GM19043 (cell line): ENCODE measurements at regions not wholly inside any gene's neighbourhood (a gene's known extent, or its start where the extent isn't known, plus 50 kb on each side); places are given as distances from the start of the nearest gene placed in this dataset.

ENCODE experiments used
- ATAC-seq: cut with Tn5 transposase; IDR thresholded peaks from one replicate; pipeline ENCODE4 v1.9.1; 2021; ENCODE audit warnings: low read depth; ENCODE audit not compliant: unreplicated experiment

DNA sequence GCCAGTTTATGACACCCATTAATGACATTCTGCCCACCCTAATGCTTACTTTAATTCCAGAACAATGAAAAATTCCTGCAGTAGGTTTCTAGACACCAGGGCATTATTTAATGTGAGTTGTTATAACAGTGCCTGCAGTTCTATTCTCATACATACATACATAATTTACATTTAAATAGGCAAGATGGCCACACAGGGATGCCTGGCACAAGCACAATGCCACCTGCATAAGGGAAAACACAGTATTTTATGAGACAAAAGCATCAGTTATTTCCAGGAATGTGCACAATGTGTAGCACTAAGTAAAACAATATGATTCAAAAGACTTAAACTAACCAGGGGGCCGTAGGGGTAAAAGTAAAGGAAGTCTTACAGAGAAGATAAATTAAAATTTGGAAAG, 243.9 kb upstream of the SPRY2 start:
- ATAC-seq = no peak

DNA sequence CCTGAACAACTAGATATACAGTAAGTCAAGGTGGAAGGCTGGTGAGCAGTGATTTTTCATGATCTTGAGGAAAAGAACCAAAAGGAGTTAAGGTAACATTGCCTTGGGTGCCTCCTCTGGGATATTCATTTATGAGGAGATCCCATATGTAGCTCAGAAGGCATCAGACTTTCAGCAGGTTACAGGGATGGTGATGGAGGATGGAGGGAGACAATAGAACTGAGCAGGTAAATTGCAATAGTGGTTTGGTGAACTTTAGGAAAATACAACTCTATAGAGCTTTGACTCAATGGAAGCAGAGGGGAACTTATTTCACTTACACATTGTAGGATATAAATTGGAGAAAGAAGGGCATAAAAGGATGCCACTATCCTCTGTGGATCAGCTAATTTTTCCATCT, 243.4 kb upstream of the SPRY2 start:
- ATAC-seq = no peak

DNA sequence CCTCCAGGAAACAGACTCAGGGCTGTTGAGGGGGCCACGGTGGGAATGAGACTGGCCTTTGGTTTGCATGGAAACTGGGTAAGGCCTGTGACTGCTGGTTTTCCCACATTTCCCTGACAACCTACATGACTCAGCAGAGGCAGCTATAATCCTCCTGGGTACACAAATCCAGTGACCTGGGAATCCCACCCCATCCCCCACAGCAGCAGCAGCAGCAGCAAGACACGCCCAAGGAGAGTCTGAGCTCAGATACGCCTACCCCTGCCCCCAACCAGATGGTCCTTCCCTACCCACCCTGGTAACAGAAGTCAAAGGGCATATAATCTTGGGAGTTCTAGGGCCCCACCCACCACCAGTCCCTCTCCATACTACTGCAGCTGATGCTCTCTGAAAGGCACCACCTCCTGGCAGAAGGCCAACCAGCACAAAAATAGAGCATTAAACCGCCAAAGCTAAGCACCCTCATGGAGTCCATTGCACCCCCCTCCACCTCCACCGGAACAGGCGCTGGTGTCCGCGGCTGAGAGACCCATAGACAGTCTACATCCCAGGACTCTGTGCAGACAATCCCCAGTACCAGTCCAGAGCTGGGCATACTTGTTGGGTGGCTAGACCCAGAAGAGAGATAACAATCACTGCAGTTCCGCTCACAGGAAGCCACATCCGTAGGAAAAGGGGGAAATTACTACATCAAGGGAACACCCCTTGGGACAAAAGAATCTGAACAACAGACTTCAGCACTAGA, 237.2 kb upstream of the SPRY2 start:
- ATAC-seq = no peak

DNA sequence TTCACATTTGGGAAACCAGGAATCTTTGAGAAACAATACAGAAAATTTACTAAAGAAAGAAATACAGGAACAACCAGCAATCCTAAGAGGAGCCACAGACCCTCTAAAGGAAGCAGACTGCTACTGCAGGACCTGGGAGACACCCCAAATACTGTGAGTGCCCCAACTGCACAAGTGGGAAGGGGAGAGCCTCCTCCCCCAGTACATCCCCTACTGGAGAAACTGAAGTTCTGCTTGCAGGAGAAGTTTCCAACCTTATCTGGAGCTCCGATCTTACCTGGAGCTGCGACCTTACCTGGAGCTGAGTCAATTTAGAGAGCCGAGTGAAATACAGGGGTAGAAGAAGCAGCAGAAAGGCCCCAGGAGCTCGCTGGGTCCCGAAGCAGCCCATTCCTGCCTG, 236.4 kb upstream of the SPRY2 start:
- ATAC-seq = no peak

DNA sequence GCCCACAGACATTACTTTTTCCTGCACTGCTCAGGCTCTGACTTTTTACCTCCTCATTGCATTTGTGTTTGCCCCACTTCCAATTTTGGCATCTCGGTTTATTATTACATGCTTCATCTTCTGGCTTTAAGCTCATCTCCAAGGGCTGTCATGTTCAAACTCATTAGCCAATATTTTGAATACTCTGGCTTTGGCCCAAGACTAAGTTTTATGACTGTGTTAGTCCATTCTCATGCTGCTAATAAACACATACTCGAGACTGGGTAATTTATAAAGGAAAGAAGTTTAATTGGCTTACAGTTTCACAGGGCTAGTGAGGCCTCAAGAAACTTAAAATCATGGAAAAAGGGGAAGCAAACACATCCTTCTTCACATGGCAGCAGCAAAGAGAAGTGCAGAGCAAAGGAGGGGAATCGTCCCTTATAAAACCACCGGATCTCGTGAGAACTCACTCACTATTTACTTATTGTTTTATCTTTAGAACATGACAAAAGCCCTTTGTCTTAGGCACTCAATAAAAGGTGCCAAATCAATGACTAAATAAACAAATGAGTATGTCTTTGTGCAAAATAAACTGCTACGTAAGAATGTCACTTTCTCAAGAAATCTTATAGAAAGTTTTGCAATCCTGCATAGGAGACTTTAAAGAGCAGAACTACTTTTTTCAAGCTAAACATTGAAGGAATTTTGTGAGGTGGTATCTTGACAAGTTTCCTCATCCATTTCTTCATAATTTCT, 233.4 kb upstream of the SPRY2 start:
- ATAC-seq = no peak

DNA sequence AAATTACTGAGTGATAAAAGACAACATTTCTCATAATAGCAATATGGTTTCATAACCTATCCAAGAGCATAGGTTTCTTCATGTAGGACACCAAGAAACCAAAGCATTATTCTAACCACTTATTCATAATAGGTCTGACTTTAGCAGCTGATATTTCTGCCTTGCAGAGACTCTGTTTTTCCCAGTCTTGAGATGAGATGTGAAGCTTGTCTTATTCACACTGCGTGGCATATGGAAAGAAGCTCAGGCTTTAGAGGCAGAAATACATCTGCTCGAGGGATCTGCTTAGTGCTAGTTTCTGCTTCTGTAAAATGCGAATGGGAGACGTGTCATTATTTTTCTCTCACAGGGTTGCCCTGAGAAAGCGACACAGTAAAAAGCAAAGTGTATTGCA, 232.0 kb upstream of the SPRY2 start:
- ATAC-seq = no peak

DNA sequence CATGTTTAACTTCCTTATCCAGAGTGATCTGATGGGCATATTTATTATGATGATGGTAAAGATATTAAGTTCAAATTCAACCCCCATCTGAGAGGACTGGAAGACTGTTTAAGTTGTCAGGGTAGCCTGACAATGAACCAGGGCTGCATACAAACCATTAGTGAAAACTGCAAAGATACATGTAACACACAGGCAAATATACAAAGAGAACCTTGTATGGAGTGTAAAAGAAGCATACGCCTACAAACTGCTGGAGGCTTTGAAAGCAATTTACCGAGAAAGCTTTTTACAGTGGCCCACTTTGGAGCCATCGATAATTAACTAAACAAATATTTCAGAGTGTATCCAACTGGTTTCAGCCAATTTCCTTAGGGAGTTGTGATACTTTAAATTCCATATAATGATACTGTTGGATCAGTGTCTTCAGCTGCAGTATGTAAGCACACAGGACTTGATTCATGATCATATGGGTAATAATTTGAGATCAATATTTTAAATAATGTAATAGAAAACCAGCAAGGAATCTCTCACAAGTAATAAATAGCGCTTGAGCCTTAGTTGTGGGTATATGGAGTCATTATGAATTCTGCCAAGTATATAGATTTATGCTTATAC, 231.5 kb upstream of the SPRY2 start:
- no peak for ATAC-seq

DNA sequence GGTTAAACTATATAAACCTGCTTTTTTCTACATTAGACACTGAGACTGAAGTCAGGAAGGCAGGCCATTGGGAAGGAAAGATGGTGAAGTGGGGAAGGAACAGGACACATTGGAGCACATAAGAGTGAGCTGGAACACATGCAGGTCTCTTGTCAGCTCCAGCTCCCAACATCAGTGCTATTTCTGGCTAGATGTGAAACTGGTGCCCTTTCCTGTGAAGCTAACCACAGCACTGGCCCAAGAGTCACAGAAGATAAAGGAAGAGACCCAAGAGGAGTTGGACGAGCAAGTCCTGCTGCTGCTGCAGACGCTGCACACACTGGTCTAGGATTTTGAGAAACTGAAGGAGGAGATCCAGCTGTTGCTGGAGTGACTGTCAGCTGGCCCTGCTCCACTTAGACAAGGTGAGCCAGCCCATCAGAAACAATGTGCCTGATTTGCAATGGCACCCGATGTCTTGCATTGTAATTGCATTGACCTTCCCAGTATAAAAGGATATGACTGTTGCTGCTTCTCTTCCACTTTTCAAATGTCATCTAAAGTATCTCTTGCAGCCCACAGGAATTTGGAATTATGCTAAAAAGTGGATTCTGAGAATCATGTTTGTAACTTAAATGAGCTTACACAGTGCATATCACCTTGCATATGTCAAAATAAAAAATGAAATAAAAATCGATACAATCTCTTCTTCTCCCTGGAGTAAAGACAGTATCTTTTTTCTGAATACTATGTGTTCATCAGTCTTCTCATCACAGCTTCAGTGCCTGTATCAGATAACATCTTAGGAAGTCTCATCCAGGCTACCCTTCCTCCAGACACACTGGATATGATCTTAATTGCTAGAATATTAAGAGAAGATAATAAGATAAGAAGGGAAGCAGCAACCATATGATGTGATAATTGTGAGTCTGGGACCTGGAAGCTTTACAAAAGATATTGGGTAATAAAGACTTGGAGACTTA, 230.7 kb upstream of the SPRY2 start:
- ATAC-seq = no peak

DNA sequence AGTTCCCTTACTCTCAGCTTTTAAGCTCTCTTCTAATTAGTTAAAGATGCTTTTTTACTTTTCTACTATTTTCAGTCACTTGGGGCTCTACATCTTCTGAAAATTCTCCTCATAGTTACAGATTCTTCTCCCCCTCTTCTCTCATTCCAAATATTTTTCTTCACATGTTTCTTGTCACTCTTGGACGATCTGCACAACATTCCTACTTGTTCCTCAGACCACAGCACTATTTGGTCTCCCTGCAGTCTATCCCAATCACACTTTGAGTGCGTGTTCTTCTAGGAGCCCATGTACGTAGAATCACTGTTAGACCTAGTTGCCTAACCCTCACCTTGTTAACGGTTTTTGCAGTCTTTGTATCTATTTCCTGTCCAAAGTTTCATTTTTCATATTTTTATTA, 222.5 kb upstream of the SPRY2 start:
- no peak for ATAC-seq

DNA sequence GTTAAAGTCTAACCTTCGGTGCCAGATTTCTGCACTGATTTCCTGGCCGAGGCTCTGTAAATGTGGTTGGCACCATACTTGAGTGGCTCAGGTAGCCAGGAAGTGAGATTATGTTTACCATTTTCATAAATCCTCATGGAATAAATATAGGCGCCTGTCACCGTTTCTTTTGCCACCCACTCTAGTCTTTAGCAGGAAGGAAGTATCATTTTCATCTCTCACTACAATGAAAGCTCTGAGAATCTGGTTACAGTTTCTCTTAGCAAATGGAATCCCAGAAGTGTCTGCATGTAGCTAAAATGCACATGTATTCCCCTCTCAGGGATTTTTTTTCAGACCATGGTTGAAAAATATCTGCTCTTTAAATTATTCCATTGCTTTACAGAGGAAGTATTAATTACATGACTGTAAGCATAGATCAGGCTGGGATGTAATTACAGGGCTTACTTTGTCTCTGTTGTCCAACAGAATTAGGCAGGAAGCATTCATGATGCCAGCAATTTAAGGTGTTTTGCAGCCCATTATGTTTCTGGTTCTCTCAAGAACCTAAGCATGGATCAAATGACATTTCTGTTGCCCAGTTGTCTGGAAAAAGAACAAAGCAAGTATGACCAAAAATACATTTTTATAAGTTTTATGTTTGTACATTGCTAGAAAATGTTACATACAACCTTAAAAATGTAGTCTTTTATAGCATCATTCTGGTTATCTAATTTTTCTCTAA, 221.7 kb upstream of the SPRY2 start:
- ATAC-seq = peak; percentile 43

DNA sequence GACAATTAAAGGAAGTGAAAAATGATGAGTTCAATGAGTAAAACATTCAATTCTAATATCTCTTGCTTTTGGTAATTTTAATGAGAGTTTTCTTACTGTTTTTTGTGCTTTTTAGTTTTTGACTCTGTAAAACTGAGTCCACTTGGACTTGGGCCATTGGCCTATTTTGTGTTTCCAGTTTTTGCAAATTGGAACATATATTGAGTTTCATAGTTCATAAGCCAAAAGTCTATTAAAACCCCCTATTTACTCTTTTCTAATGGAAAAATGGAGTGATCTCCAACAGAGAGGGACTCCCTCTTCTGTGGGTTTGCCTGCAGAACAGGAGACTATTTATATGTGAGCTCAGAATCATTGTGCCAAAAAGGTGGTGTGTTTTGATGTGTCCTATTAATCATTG, 219.7 kb upstream of the SPRY2 start:
- no peak for ATAC-seq

DNA sequence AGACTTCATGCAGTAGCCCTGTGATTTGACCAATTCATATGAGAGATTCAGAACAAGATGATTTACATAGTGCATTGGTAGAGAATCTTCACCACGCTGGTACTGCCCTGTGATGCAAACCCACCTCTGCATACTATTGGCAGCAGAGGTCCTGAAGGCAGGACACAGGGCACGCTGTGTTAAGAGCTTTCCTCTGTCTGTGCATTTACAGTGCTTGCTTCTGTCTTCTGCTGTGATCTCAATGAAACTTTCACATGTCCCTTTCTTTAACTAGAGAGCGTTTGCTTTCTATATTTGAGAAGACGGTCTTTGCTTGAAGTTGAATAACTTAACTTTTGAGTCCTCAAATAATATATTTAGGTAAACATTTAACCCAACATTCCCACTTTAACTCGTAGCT, 219.0 kb upstream of the SPRY2 start:
- ATAC-seq = no peak

DNA sequence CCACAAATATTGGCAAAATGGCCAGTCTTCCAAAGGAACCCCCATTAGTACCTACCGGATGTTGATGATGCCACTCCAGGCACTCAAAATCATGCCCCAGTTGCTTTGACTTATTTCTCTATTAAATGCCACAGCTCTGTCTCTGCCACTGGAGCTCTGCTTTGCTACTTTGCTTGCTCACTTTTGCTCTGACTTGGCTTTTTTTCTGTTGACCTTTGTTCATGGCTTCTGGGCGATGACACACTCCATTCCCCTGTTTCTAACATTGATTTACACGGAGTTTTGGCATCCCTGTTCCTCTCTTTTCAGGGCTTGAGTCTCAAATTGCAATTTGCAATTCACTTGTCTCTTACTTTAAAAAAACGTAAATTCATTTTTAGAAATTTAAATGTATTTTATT, 217.1 kb upstream of the SPRY2 start:
- ATAC-seq = no peak

DNA sequence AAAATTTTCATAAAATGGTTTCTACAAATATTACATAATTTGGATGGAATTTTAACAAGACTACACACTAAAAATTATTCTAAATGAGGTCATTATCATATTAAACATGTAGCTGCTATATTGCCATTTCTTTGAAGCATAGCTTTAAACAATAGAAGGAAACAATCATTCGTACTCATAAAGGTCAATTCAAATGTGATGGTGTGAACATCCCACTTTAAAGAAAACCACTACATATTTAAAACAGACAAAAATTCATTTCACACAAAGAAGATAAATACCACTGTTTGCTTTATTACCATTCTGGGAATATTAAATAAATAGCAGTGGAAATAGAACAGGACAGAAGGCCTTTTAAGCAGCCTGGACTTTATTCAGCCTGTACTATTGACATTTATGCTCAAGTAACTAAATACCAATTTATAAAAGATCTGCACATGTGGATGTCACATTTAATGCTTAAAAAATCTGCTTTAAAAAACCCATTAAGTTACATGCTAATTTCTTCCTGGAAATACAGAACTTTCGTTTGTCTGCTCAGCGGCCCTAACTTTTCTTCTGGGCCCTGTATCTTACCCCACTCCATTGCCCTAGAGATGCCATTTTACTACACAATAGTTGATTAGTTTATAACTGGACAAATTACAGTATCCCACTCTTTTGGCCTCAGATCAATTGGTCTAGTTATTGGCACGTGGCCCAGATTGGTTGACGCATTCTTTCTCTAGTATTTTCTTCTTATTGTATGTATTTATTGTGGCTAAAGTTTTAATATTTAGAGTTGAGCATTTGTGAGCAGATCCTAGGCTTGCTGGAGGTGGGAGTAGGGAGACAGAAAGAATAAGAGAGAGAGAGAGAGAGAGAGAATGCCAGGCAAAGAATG, 215.1 kb upstream of the SPRY2 start:
- no peak for ATAC-seq

DNA sequence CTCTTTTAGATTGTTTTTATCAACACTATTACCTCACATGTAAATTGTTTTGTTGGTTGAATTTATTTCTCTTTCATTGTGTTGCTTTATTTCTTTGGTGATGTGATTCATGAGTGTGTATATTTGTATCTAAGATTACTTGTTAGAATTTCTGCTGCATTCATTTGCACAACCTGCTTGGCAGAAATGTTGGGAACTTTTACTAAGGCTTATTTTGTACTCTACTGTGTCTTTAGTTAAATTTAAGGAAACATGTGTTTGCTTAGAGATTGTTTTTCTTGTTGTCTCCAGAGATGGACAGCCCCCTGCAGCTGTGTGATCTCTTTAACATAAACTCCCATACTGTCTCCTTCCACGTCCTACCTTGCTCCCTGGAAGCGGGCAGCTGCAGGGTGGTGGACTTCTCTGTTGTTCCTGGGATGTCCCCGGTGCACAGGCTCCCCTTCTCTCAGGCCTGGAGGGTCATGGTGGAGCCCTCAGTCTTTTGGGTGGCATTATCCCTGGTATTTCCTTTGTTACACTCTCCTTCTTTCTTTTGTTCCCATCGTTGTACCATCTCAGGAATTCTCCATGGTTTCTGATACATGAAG, 212.0 kb upstream of the SPRY2 start:
- no peak for ATAC-seq

DNA sequence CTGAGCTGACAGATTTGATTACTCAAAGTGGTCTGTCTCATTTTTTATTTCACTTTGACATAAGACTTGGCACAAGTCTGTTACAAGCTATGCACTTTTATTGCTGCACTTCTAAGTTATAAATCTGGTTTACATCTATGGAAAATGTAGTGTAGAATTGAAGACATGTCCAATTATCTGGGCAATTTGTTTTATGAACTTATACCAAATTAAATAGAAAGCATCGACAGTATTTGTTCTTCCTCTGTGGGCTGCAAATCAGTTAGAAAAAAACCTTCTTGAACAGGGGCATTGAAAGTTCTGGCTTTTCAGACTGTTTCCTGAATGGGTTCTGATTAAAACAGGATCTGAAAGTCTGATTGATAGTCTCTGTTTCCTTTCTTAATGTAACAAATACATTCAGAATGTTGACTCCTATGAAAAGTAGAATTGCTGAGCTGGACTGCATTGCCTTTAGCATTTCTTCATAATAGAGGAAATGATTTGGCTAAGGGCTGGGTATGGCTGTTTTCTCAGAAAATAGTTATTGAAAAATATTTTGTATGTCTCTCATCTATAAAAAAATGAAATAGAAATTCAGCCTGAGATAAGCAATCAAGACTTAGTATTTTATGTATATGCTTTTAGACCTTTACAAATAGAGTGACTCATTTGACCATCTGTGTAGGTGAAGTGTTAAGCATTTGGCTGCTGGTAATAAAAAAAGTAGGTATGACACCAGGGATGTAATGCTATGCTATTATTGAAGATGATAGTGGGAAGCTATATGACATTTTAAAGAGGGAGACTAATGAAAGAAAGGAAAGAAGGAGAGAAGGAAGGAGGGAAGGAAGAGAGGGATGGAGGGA, 210.9 kb upstream of the SPRY2 start:
- ATAC-seq = no peak

DNA sequence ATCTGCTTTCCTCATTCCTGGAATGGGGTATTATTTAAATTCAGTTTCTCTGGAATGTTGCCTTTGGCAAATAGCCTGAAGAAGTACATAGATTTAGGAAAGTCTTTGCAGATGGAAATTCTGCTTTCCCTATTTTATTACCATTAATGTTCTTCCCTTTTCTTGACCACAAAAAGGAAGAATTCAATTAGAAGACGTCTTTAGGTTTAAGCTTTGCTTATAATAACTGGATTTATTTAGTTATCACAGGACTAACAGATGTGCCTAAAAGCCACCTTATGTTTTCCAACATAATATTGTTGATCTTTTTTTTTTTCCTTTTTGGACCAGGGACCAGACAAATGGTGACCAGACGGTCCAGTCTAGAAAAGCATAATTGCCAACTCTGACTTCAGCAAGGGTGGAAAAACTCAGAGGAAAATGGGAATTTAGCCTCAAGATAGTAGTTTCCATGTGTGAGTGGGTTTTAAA, 210.1 kb upstream of the SPRY2 start:
- ATAC-seq = no peak

DNA sequence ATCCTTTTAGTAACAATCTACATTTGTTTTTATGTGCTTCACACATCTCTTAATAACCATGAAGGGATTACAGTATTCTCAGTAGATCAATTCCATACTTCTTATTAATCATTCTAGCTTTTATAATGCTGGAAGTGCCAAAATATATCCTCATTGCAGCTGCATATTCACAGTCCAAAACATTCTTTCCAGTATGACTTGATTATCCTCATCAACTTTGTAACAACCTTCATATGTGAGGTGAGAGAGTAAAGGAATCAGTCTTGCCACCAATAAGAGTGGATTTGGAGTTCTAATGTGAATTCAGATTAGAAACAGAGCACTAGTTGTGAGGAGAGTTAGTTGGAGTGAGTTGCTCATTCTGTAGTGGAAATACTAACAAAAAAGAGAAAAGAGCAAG, 208.0 kb upstream of the SPRY2 start:
- no peak for ATAC-seq
